ENCODE measurements at regions not wholly inside any gene's neighbourhood (a gene's known extent, or its start where the extent isn't known, plus 50 kb on each side); places are given as distances from the start of the nearest gene placed in this dataset.

GRCh38 chr11:134668076-134668475 is 256.0 kb upstream of the B3GAT1 start:
- Histone ChIP-seq H2AFZ (ENCODE audit: low read length) (no peak overlapping the region), H3K79me2 (ENCODE audit: control insufficient read depth, insufficient read depth, low read length) (no peaks in the 10 kb centered on the region), H3K27ac (ENCODE audit: insufficient read depth, low read length) (no peak overlapping the region), H3K9me3 (ENCODE audit: control insufficient read depth, insufficient read depth, low read depth, low read length) (no peaks in the 10 kb centered on the region), H3K4me3 (replicated peaks in 1 of 4; ENCODE audit: control extremely low read depth in 1 of 4, insufficient read depth in 1 of 4, low read depth in 3 of 4, low read length in 4 of 4) (no peak overlapping the region), H4K20me1 (ENCODE audit: control insufficient read depth, extremely low read depth, insufficient read depth, low read length) (no peaks in the 10 kb centered on the region), H3K9ac (ENCODE audit: insufficient read depth, low read length) (no peak overlapping the region), H3K4me2 (ENCODE audit: extremely low read depth, insufficient read depth, low read length) (no peak overlapping the region), H3K27me3 (ENCODE audit: control insufficient read depth, insufficient read depth, low read length) (no peaks in the 10 kb centered on the region), H3K4me1 (ENCODE audit: control insufficient read depth, extremely low read depth, insufficient read depth, low read length) (no peaks in the 10 kb centered on the region), H3K36me3 (ENCODE audit: control insufficient read depth, insufficient read depth, low read length) (no peaks in the 10 kb centered on the region)
- no peak for DNase-seq (ENCODE audit: low read depth in 2 of 2)
- TF ChIP-seq CTCF (conservative IDR thresholded peaks at IDR 0.05 in 1 of 2, IDR thresholded peaks at IDR 0.05 in 1 of 2; ENCODE audit: low read depth in 1 of 2, low read length in 2 of 2) (no peak), EZH2 (IDR thresholded peaks at IDR 0.05; ENCODE audit: low read length, missing control alignments) (no peak)

GRCh38 chr11:134667505-134667904 is 255.5 kb upstream of the B3GAT1 start:
- Histone ChIP-seq H2AFZ (ENCODE audit: low read length) (no peak overlapping the region), H3K27ac (ENCODE audit: insufficient read depth, low read length) (no peak overlapping the region), H3K27me3 (ENCODE audit: control insufficient read depth, insufficient read depth, low read length) (no peaks in the 10 kb centered on the region), H4K20me1 (ENCODE audit: control insufficient read depth, extremely low read depth, insufficient read depth, low read length) (no peaks in the 10 kb centered on the region), H3K4me1 (ENCODE audit: control insufficient read depth, extremely low read depth, insufficient read depth, low read length) (no peaks in the 10 kb centered on the region), H3K36me3 (ENCODE audit: control insufficient read depth, insufficient read depth, low read length) (no peaks in the 10 kb centered on the region), H3K9me3 (ENCODE audit: control insufficient read depth, insufficient read depth, low read depth, low read length) (no peaks in the 10 kb centered on the region), H3K9ac (ENCODE audit: insufficient read depth, low read length) (no peak overlapping the region), H3K4me2 (ENCODE audit: extremely low read depth, insufficient read depth, low read length) (no peak overlapping the region), H3K79me2 (ENCODE audit: control insufficient read depth, insufficient read depth, low read length) (no peaks in the 10 kb centered on the region), H3K4me3 (replicated peaks in 1 of 4; ENCODE audit: control extremely low read depth in 1 of 4, insufficient read depth in 1 of 4, low read depth in 3 of 4, low read length in 4 of 4) (no peak overlapping the region)
- TF ChIP-seq EZH2 (IDR thresholded peaks at IDR 0.05; ENCODE audit: low read length, missing control alignments) (no peak), CTCF (conservative IDR thresholded peaks at IDR 0.05 in 1 of 2, IDR thresholded peaks at IDR 0.05 in 1 of 2; ENCODE audit: low read depth in 1 of 2, low read length in 2 of 2) (no peak)
- no peak for DNase-seq (ENCODE audit: low read depth in 2 of 2)

- Histone ChIP-seq H2AFZ (ENCODE audit: low read length) (no peak overlapping the region), H3K9ac (ENCODE audit: insufficient read depth, low read length) (no peak overlapping the region), H3K4me2 (ENCODE audit: extremely low read depth, insufficient read depth, low read length) (no peak overlapping the region), H3K36me3 (ENCODE audit: control insufficient read depth, insufficient read depth, low read length) (no peaks in the 10 kb centered on the region), H3K4me1 (ENCODE audit: control insufficient read depth, extremely low read depth, insufficient read depth, low read length) (no peaks in the 10 kb centered on the region), H3K9me3 (ENCODE audit: control insufficient read depth, insufficient read depth, low read depth, low read length) (no peaks in the 10 kb centered on the region), H3K27me3 (ENCODE audit: control insufficient read depth, insufficient read depth, low read length) (no peaks in the 10 kb centered on the region), H4K20me1 (ENCODE audit: control insufficient read depth, extremely low read depth, insufficient read depth, low read length) (no peaks in the 10 kb centered on the region), H3K4me3 (replicated peaks in 1 of 4; ENCODE audit: control extremely low read depth in 1 of 4, insufficient read depth in 1 of 4, low read depth in 3 of 4, low read length in 4 of 4) (no peak overlapping the region), H3K79me2 (ENCODE audit: control insufficient read depth, insufficient read depth, low read length) (no peaks in the 10 kb centered on the region), H3K27ac (ENCODE audit: insufficient read depth, low read length) (no peak overlapping the region)
- no peak for DNase-seq (ENCODE audit: low read depth in 2 of 2)
- TF ChIP-seq EZH2 (IDR thresholded peaks at IDR 0.05; ENCODE audit: low read length, missing control alignments) (no peak), CTCF (conservative IDR thresholded peaks at IDR 0.05 in 1 of 2, IDR thresholded peaks at IDR 0.05 in 1 of 2; ENCODE audit: low read depth in 1 of 2, low read length in 2 of 2) (no peak)
These were observed 255.1 kb upstream of the B3GAT1 start for GRCh38 chr11:134667175-134667500.
